Lower leg skin (tissue), 4 donors: ENCODE measurements at regions not wholly inside any gene's neighbourhood (a gene's known extent, or its start where the extent isn't known, plus 50 kb on each side); places are given as distances from the start of the nearest gene placed in this dataset.

Source experiments
- DNase-seq, 2 donors: peaks; one replicate each; pipeline ENCODE4 v3.0.0-alpha.2; 2019; ENCODE audit warnings: low spot score in 2 of 2
- H3K4me3 ChIP-seq: fragments of 200-600 bp; sonication (generic); 2 replicates; pipeline ENCODE4 v1.5.1; 2017; ENCODE audit warnings: mild to moderate bottlenecking, low read depth; ENCODE audit not compliant: poor library complexity, severe bottlenecking
- CTCF ChIP-seq, 3 donors: fragments of 450-650 bp; IDR thresholded peaks; one replicate each; pipeline ENCODE4 v1.5.1; 2016; ENCODE audit warnings: antibody characterized with exemption in 3 of 3, mild to moderate bottlenecking in 3 of 3, moderate library complexity in 2 of 3
- POLR2A ChIP-seq, 2 donors: fragments of 450-650 bp; IDR thresholded peaks; one replicate each; pipeline ENCODE4 v1.6.1; 2016 to 2017; ENCODE audit warnings: antibody characterized with exemption in 2 of 2, mild to moderate bottlenecking in 1 of 2, moderate library complexity in 1 of 2
- WGBS, 2 donors: methylation state at CpG; one replicate each; pipeline ENCODE4 v1.1.5; 2018; 5-methylcytosine and 5-hydroxymethylcytosine counted together
- intact Hi-C: fragments of 100-400 bp; cut with DNase I; formaldehyde crosslinking; loops from one replicate; pipeline ENCODE4 v1.15.0; 2023; ENCODE audit warnings: low total_unique reads

DNA sequence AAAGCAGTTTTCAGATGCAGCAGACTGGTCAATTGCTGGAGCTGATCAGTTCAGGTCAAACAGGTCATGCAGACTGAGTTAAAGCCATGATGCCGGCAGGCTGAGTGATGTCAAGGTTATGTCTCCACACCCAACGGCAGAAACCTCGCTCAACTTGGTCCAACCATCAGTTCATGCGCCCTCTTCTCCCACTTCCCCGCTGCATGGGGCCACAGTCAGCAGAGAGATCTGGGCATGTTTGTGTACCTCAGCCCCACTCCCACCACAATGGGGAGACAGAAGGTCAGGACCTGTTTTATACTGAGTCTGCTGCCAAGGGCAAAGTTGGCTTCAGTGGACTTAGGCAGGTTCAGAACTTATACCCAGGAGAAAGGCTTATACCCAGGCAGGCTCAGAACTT lies 118.7 kb downstream of the TRIM29 start:
- intact Hi-C loops: no loop called here
- WGBS, 2 donors: 87 to 91% methylated on average over 5 of the region's 5 CpGs

DNA sequence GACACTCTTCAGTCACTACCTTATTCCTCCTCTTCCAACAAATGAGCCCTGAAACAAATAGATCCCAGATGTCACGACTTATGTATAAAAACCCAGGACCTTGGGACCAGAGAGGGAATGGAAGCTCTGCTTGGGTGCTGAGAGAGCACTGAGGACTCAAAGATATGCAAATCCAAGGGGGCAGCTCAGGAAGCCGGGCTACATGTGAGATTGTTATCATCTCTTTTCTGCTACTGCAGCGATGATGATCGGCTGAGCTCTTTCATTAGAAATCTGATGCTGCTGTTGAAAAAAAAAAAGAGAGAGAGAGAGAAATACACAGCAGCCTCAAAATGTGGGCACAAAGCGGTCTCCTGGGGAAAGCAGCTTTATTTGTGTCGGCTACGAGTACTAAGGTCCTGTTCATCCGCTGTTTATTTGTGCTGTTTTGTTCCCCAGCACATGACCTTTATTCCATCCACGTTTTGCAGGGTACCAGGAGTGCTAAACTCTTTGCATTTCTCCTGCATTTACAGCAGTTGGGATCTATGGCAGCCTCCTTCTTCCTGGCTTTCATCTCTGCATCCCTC lies 120.2 kb downstream of the TRIM29 start:
- intact Hi-C loops: no loop called here
- H3K4me3 ChIP-seq: no peak overlapping the region
- no peak for TF ChIP-seq CTCF (IDR thresholded peaks at IDR 0.05)
- TF ChIP-seq POLR2A (IDR thresholded peaks at IDR 0.05): no peak
- DNase-seq: no peak
- WGBS, 2 donors: 42 to 46% methylated on average over 9 of the region's 9 CpGs

More for the DNA sequence above, 118.7 kb downstream of the TRIM29 start:
- TF ChIP-seq CTCF (IDR thresholded peaks at IDR 0.05) (no peak), POLR2A (IDR thresholded peaks at IDR 0.05) (no peak)
- no peak for DNase-seq
- H3K4me3 ChIP-seq: no peak overlapping the region

- 38 to 41% methylated on average over 23 of the region's 28 CpGs for WGBS, 2 donors
- no peak overlapping the region for H3K4me3 ChIP-seq
- no peak for DNase-seq
- intact Hi-C loops: no loop called here
- TF ChIP-seq CTCF (IDR thresholded peaks at IDR 0.05) (no peak), POLR2A (IDR thresholded peaks at IDR 0.05) (no peak)
Measured at GRCh38 chr11:120013325-120014250, 124.3 kb downstream of the TRIM29 start.

GRCh38 chr11:120012245-120012644 lies 125.7 kb downstream of the TRIM29 start:
- WGBS, 2 donors: 57 to 63% methylated on average over 7 of the region's 7 CpGs
- TF ChIP-seq POLR2A (IDR thresholded peaks at IDR 0.05): no peak
- no peak for TF ChIP-seq CTCF (IDR thresholded peaks at IDR 0.05)
- intact Hi-C loops: no loop called here
- DNase-seq: no peak
- H3K4me3 ChIP-seq: no peak overlapping the region

DNA sequence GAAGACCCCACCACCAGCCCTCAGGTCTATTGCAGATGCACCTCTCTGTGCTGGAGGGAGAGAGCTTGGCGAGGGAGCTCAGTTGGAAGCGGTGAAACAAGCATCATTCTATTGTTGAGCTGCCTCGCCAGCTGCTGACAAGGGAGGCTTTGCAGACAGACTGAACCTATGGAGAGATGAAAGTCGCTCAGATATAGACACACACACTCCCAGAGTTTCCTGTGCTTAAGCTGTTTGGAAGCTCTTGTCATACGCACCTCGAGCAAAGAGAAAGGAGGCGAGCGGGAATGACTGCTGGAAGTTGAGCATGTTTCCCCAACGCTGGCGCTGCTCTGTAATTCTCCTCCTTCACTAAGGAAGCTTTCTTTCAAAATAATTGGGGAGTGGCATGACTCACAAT lies 126.1 kb downstream of the TRIM29 start:
- intact Hi-C loops: no loop called here
- no peak overlapping the region for H3K4me3 ChIP-seq
- 67 to 71% methylated on average over 10 of the region's 10 CpGs for WGBS, 2 donors
- no peak for DNase-seq
- TF ChIP-seq POLR2A (IDR thresholded peaks at IDR 0.05): no peak
- no peak for TF ChIP-seq CTCF (IDR thresholded peaks at IDR 0.05)
